ENCODE measurements at regions not wholly inside any gene's neighbourhood (a gene's known extent, or its start where the extent isn't known, plus 50 kb on each side); places are given as distances from the start of the nearest gene placed in this dataset.

DNA sequence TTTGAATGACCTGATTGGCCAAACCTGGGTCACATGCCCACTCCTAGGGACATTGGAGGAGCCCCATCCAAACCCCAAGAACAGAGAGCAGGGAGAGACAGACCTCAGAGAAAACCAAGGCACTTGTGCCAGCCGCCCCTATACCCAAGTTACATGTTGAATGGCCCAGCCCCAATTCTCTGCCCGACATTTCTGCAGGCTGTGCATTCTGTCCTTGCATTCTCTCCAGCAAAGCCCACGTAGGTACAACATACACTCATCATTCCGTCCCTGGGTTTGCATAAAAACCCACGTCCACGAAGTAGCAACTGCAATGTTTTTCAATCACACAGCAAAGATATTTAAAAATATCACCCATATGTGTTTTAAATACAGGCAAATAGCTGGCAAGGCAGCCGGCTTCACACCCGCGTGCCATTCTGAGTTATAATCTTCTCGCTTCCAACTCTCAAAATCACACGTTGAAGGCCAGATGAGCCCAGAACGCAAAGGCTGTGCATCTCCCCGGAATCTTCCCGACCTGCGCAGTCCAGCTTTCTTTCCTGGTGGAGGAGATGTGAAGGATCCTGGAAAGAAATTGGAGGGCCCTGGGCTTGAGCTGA is 91.7 kb upstream of the MYL2 start:
- H4K20me1 ChIP-seq (replicated peaks; ENCODE audit: insufficient read depth): no peaks in the 10 kb centered on the region
- H2AFZ ChIP-seq: no peak overlapping the region
- no peak for ATAC-seq
- peaks cover 5% of the 10 kb centered on the region for H3K4me1 Mint-ChIP-seq
- H3K79me2 ChIP-seq (replicated peaks; ENCODE audit: insufficient read depth): no peaks in the 10 kb centered on the region
- peaks cover 5% of the 10 kb centered on the region for H3K9me3 Mint-ChIP-seq
- no peak overlapping the region for H3K4me2 ChIP-seq
- TF ChIP-seq NANOG (IDR thresholded peaks at IDR 0.05; ENCODE audit: borderline replicate concordance) (no peak), STAT1 (IDR thresholded peaks at IDR 0.05; ENCODE audit: unreplicated experiment) (no peak), EZH2phosphoT487 (IDR thresholded peaks at IDR 0.05; ENCODE audit: unreplicated experiment) (no peak), EZH2 (IDR thresholded peaks at IDR 0.05; ENCODE audit: low read depth, unreplicated experiment) (no peak)
- TF ChIP-seq, protein P1, sequence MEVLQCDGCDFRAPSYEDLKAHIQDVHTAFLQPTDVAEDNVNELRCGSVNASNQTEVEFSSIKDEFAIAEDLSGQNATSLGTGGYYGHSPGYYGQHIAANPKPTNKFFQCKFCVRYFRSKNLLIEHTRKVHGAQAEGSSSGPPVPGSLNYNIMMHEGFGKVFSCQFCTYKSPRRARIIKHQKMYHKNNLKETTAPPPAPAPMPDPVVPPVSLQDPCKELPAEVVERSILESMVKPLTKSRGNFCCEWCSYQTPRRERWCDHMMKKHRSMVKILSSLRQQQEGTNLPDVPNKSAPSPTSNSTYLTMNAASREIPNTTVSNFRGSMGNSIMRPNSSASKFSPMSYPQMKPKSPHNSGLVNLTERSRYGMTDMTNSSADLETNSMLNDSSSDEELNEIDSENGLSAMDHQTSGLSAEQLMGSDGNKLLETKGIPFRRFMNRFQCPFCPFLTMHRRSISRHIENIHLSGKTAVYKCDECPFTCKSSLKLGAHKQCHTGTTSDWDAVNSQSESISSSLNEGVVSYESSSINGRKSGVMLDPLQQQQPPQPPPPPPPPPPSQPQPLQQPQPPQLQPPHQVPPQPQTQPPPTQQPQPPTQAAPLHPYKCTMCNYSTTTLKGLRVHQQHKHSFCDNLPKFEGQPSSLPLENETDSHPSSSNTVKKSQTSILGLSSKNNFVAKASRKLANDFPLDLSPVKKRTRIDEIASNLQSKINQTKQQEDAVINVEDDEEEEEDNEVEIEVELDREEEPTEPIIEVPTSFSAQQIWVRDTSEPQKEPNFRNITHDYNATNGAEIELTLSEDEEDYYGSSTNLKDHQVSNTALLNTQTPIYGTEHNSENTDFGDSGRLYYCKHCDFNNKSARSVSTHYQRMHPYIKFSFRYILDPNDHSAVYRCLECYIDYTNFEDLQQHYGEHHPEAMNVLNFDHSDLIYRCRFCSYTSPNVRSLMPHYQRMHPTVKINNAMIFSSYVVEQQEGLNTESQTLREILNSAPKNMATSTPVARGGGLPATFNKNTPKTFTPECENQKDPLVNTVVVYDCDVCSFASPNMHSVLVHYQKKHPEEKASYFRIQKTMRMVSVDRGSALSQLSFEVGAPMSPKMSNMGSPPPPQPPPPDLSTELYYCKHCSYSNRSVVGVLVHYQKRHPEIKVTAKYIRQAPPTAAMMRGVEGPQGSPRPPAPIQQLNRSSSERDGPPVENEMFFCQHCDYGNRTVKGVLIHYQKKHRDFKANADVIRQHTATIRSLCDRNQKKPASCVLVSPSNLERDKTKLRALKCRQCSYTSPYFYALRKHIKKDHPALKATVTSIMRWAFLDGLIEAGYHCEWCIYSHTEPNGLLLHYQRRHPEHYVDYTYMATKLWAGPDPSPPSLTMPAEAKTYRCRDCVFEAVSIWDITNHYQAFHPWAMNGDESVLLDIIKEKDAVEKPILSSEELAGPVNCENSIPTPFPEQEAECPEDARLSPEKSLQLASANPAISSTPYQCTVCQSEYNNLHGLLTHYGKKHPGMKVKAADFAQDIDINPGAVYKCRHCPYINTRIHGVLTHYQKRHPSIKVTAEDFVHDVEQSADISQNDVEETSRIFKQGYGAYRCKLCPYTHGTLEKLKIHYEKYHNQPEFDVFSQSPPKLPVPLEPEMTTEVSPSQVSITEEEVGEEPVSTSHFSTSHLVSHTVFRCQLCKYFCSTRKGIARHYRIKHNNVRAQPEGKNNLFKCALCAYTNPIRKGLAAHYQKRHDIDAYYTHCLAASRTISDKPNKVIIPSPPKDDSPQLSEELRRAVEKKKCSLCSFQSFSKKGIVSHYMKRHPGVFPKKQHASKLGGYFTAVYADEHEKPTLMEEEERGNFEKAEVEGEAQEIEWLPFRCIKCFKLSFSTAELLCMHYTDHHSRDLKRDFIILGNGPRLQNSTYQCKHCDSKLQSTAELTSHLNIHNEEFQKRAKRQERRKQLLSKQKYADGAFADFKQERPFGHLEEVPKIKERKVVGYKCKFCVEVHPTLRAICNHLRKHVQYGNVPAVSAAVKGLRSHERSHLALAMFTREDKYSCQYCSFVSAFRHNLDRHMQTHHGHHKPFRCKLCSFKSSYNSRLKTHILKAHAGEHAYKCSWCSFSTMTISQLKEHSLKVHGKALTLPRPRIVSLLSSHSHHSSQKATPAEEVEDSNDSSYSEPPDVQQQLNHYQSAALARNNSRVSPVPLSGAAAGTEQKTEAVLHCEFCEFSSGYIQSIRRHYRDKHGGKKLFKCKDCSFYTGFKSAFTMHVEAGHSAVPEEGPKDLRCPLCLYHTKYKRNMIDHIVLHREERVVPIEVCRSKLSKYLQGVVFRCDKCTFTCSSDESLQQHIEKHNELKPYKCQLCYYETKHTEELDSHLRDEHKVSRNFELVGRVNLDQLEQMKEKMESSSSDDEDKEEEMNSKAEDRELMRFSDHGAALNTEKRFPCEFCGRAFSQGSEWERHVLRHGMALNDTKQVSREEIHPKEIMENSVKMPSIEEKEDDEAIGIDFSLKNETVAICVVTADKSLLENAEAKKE (CRISPR knock-in tag; IDR thresholded peaks at IDR 0.05): no peak
- no peak overlapping the region for H3K4me3 Mint-ChIP-seq
- H3K4me1 ChIP-seq (ENCODE audit: insufficient read depth): no peaks in the 10 kb centered on the region
- no peak overlapping the region for H3K27ac ChIP-seq (ENCODE audit: low read depth)
- no peaks in the 10 kb centered on the region for H3K27me3 ChIP-seq (ENCODE audit: insufficient read depth)
- DNase-seq (ENCODE audit: low spot score): no peak
- peaks cover 13% of the 10 kb centered on the region for H3K27me3 Mint-ChIP-seq (ENCODE audit: insufficient read depth, low read depth, poor library complexity)
- no peak overlapping the region for H3K27ac Mint-ChIP-seq
- no peaks in the 10 kb centered on the region for H3K36me3 ChIP-seq (ENCODE audit: insufficient read depth)
- peaks cover 3% of the 10 kb centered on the region; the same call in 1 of the 3 replicates for H3K36me3 Mint-ChIP-seq (ENCODE audit: low read depth)
- peaks cover 5% of the 10 kb centered on the region; the same call in 1 of the 2 replicates for H3K9me2 ChIP-seq (ENCODE audit: insufficient read depth)
- H3K4me3 ChIP-seq: no peak overlapping the region
- no peaks in the 10 kb centered on the region for H3F3A ChIP-seq (replicated peaks; ENCODE audit: low read depth)
